A673 (cell line): ENCODE measurements at regions not wholly inside any gene's neighbourhood (a gene's known extent, or its start where the extent isn't known, plus 50 kb on each side); places are given as distances from the start of the nearest gene placed in this dataset.

Experiments
- EZH2 ChIP-seq: fragments of 200-600 bp; sonication (generic); IDR thresholded peaks from 2 replicates; pipeline ENCODE4 v1.6.1; 2017; ENCODE audit warnings: borderline replicate concordance, low read depth, mild to moderate bottlenecking, mixed read lengths, antibody characterized with exemption, low read length; ENCODE audit not compliant: poor library complexity, severe bottlenecking
- TF ChIP-seq, protein P1 (sequence below): fragments of 300-800, 200-600 bp; sonication (generic); conservative IDR thresholded peaks from 2 replicates; pipeline ENCODE4 v1.5.1; 2017; ENCODE audit warnings: low read depth, mild to moderate bottlenecking, antibody characterized with exemption, low read length, moderate library complexity, mixed read lengths

DNA sequence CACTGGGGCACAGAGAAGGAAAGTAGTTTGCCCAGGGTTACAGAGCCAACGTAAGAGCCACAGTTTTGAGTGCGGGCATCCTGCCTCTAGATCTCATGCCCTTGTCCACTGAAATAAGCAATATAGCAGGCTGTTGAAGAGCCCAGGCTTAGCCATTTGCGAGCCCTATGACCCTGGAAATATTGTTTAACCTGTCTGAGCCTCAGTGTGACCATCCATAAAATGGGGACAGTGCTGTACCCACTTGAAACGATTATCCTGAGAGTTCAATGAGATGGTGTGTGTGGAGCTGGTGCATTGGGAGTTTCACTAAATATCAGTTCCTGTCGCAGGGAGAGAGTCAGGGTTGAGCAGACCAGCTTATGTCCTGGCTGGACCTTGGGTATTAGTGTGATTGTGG lies 173.1 kb upstream of the KCNG1 start:
- TF ChIP-seq, protein P1, sequence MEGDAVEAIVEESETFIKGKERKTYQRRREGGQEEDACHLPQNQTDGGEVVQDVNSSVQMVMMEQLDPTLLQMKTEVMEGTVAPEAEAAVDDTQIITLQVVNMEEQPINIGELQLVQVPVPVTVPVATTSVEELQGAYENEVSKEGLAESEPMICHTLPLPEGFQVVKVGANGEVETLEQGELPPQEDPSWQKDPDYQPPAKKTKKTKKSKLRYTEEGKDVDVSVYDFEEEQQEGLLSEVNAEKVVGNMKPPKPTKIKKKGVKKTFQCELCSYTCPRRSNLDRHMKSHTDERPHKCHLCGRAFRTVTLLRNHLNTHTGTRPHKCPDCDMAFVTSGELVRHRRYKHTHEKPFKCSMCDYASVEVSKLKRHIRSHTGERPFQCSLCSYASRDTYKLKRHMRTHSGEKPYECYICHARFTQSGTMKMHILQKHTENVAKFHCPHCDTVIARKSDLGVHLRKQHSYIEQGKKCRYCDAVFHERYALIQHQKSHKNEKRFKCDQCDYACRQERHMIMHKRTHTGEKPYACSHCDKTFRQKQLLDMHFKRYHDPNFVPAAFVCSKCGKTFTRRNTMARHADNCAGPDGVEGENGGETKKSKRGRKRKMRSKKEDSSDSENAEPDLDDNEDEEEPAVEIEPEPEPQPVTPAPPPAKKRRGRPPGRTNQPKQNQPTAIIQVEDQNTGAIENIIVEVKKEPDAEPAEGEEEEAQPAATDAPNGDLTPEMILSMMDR, result no peak
- TF ChIP-seq EZH2, result no peak
